Mucosa of descending colon (tissue), 3 donors: ENCODE measurements at regions not wholly inside any gene's neighbourhood (a gene's known extent, or its start where the extent isn't known, plus 50 kb on each side); places are given as distances from the start of the nearest gene placed in this dataset.

Experiments
- ATAC-seq: fragments of 200-7000 bp; cut with Tn5 transposase; one replicate; pipeline ENCODE4 v1.9.1; 2020; ENCODE audit warnings: mild to moderate bottlenecking, moderate library complexity
- DNase-seq, 3 donors: peaks; one replicate each; pipeline ENCODE4 v3.0.0-alpha.2; 2020
- H3K36me3 ChIP-seq: fragments of 200-600 bp; one replicate; pipeline ENCODE4 v1.8.0; 2021; ENCODE audit warnings: low read depth, mild to moderate bottlenecking
- H3K4me1 ChIP-seq: fragments of 200-600 bp; one replicate; pipeline ENCODE4 v1.8.0; 2021; ENCODE audit warnings: low read depth, mild to moderate bottlenecking
- H3K4me3 ChIP-seq: fragments of 200-600 bp; one replicate; pipeline ENCODE4 v1.8.0; 2021; ENCODE audit warnings: mild to moderate bottlenecking
- H3K9me3 ChIP-seq: fragments of 200-600 bp; one replicate; pipeline ENCODE4 v1.8.0; 2021; ENCODE audit warnings: mild to moderate bottlenecking
- intact Hi-C, 2 donors: fragments of 100-400 bp; cut with DNase I in 1 of 2; cut with micrococcal nuclease in 1 of 2; formaldehyde crosslinking; loops; one replicate each; pipeline versions ENCODE4 v1.11.0 to v1.11.1; 2022; cut with DNase I, micrococcal nuclease
- TF ChIP-seq, protein P1 (sequence below): fragments of 200-600 bp; IDR thresholded peaks from one replicate; pipeline ENCODE4 v1.8.0; 2022; ENCODE audit warnings: antibody characterized with exemption, mild to moderate bottlenecking
- donor health status: DM: no; HTN: no; CAD: no; lungs with moderate emphysema.
- donor health status: DM: no; HTN: no; CAD: no.
- donor health status: DM: no; HTN: yes; CAD: no.

DNA sequence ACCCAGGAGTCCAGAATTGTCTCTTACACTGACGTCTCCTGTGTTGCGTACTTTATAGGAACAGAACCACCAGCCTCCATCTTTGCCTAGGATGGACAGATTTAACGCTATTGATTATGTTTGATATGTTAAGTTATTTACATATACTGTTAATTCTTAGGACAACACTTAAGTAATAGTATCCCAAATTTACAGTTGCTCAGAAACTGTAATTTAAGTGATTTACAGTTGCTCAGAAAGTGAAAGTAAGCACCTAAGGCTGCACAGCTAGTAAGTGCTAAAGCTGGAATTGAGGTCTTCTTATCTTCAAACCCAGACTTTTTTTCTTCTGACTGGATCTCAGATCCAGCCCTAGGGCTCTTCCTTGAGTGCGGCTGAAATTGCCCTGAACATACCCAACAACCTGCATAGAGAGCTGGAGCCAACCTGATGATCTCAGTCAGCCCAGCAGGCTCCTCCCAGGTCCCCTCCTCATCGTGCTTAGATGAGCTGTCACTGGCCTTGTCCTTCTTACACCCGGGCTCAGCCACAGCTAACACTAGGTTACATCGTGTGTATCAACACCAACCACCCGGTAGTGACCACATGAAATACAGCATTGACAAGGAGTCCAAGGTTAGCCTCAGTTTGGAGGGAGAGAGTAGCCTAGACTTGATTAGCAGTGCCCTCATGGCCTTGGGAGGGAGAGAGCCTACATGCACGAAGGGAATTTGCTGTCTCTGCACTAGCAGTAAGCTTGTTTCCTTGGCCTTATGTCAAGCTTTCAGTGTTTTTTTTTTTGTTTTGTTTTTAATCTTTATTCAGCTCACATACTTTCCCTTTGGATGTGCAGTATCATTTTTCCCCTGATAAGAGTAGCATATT lies 111.1 kb upstream of the ARHGAP5 start:
- Histone ChIP-seq H3K9me3 (peaks cover 3% of the 10 kb centered on the region), H3K4me1 (peaks cover 17% of the 10 kb centered on the region), H3K4me3 (no peak overlapping the region), H3K36me3 (no peaks in the 10 kb centered on the region)
- DNase-seq = no peak
- TF ChIP-seq, protein P1, sequence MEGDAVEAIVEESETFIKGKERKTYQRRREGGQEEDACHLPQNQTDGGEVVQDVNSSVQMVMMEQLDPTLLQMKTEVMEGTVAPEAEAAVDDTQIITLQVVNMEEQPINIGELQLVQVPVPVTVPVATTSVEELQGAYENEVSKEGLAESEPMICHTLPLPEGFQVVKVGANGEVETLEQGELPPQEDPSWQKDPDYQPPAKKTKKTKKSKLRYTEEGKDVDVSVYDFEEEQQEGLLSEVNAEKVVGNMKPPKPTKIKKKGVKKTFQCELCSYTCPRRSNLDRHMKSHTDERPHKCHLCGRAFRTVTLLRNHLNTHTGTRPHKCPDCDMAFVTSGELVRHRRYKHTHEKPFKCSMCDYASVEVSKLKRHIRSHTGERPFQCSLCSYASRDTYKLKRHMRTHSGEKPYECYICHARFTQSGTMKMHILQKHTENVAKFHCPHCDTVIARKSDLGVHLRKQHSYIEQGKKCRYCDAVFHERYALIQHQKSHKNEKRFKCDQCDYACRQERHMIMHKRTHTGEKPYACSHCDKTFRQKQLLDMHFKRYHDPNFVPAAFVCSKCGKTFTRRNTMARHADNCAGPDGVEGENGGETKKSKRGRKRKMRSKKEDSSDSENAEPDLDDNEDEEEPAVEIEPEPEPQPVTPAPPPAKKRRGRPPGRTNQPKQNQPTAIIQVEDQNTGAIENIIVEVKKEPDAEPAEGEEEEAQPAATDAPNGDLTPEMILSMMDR = no peak
- ATAC-seq = peak; percentile 59
- intact Hi-C loops = no loop called here

DNA sequence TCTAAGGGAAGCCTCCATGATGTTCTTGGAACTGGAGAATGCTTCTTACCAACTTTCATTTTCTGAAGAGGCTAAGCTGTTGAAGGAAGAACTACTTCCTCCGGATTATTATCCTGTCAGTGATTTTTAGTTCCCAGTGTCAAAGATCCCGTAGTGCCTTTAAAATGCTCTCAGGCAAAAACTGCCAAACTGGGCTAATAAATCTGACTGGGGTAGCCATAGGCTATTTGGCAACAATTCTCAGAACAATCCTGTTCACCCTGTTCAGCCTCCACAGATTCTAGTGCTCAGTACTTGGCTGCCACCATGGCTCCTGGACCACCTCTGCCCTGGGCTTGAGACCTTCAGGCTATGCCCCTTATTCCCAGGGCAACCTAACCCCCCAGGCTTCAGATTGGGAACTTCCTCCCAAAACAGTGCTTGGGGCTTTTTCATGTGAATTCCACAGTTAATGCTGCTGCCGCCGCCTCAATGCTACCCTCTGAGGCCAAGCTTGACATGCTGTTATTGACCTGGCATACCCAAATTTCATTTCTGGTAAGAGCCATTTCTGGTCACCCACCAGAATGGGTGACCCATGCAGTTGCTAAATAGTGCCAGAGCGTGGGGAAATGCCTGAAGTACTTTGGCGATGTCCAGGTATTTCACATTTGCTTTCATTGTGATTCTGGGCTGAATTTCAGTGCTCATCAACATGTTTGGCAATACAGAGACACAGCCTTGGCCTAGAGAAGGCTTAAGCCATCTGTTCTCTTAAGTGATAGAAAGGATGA lies 110.0 kb upstream of the ARHGAP5 start:
- Histone ChIP-seq H3K36me3 (no peaks in the 10 kb centered on the region), H3K4me3 (no peak overlapping the region), H3K9me3 (peaks cover 4% of the 10 kb centered on the region), H3K4me1 (peaks cover 17% of the 10 kb centered on the region)
- ATAC-seq (peak; percentile 7), DNase-seq (no peak)
- intact Hi-C loops = no loop called here
- TF ChIP-seq, protein P1 = no peak

DNA sequence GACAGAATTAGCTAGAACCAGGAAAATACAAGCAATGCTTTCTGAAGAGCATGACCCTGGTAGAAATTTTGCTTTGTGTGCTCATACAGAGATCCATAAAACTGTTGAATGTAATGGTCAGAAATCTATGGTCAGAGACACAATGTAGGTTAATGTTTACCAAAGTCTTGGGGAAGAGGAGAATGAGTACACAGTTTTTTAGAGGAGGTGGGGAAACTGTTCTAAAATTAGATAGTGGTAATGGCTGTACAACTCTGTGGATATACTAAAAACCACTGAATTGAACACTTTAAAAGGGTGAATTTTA lies 109.5 kb upstream of the ARHGAP5 start:
- DNase-seq = no peak

DNA sequence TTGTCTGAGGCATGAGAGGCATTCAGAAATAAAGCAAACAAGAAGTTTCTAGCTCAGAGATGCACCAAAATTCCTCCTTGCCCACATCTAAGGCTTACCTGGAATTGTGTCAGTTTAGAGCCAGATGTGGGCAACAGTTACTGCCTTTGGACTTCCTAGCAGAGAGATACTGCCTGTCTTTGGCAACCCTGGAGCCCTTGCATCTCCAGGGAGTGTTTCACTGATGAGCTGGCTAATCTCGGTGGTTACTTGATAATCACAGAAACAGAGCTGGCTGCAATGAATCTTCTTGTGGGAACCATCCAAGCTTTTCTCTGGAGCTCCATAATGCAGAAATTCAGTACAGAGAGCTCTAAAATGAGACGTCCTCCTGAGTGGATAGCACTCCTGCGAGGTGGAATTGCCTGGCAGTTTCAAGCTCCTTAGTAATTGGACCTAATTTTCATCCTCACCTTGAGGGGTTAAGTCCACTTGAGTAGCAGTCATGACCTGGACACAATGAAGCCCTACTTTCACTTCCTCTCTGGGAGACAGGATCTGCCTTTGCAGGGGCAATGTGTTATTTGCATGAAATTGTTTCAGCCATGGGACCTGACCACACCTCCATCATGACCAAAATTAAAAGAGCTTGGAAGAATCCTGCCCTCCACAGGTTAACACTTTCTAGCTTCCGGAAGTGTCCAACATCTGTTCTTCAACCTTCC lies 108.8 kb upstream of the ARHGAP5 start:
- TF ChIP-seq, protein P1 = no peak

More for the DNA sequence above, 109.5 kb upstream of the ARHGAP5 start:
- TF ChIP-seq, protein P1 = no peak
- ATAC-seq = peak; percentile 5
- H3K9me3 ChIP-seq = peaks cover 4% of the 10 kb centered on the region
- no peaks in the 10 kb centered on the region for H3K36me3 ChIP-seq
- intact Hi-C loops = no loop called here
- H3K4me3 ChIP-seq = no peak overlapping the region
- H3K4me1 ChIP-seq = peaks cover 17% of the 10 kb centered on the region

DNA sequence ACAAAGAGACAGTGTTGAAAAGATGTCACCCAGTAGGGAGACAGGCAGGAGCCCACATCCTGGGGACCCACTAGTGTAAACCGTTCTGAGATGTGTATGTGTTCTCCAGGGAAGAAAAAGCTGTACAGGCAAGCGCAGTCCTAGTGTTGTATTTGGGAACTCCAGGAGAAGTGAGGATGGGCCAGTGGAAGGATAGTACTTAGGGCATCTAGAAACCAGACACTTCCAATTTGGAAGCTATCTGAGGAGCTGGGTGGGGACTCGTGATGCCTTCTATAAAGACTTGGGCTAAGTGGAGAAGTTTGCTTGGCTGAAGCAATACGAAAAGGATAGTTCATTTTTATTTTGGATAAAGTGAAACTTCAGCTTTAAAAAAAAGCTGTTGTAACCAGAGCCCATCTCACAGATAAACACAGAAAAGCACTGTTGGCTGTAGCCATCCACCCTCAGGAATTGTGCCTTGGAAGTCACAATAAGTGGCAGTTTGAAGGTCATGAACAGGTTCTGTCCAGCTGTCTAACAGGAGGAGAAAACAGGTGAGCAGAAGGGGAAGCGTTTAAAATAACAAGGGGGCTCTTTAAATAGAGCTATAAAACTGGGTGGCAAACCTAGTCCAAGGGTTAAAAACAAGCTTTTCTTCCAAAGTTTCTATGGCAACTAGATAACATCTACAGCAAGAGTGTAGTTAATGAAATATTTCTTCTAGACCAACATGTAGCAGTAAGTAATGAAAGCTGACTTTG lies 108.0 kb upstream of the ARHGAP5 start:
- TF ChIP-seq, protein P1 = no peak
- H3K4me1 ChIP-seq = peaks cover 17% of the 10 kb centered on the region
- peaks cover 6% of the 10 kb centered on the region for H3K9me3 ChIP-seq
- H3K36me3 ChIP-seq = no peaks in the 10 kb centered on the region
- no peak overlapping the region for H3K4me3 ChIP-seq
- intact Hi-C loops = no loop called here
- ATAC-seq (peak; percentile 65), DNase-seq (no peak)

More for the DNA sequence above, 108.8 kb upstream of the ARHGAP5 start:
- Histone ChIP-seq H3K4me3 (no peak overlapping the region), H3K36me3 (no peaks in the 10 kb centered on the region), H3K9me3 (peaks cover 4% of the 10 kb centered on the region), H3K4me1 (peaks cover 17% of the 10 kb centered on the region)
- intact Hi-C loops = no loop called here
- DNase-seq (no peak), ATAC-seq (peak; percentile 23)
